WERI-Rb-1 (cell line): ENCODE measurements at regions not wholly inside any gene's neighbourhood (a gene's known extent, or its start where the extent isn't known, plus 50 kb on each side); places are given as distances from the start of the nearest gene placed in this dataset.

ENCODE experiments used
- DNase-seq: peaks from one replicate; pipeline ENCODE4 v3.0.0-alpha.2; 2020
- H3K27ac ChIP-seq: fragments of 250-450 bp; sonication (Bioruptor Pico); 2 replicates; pipeline ENCODE4 v1.5.1; 2020; ENCODE audit warnings: mild to moderate bottlenecking, moderate library complexity
- H3K27me3 ChIP-seq: fragments of 250-450 bp; sonication (Bioruptor Pico); 2 replicates; pipeline ENCODE4 v1.5.1; 2021; ENCODE audit warnings: mild to moderate bottlenecking, low read depth, moderate library complexity; ENCODE audit not compliant: insufficient read depth, severe bottlenecking
- H3K36me3 ChIP-seq: fragments of 250-450 bp; sonication (Bioruptor Pico); 2 replicates; pipeline ENCODE4 v1.5.1; 2020; ENCODE audit warnings: mild to moderate bottlenecking, moderate library complexity
- H3K4me3 ChIP-seq: 2 replicates; pipeline ENCODE4 v1.5.1; 2011; ENCODE audit warnings: low read depth, mild to moderate bottlenecking, control low read depth, low read length
- H3K9me3 ChIP-seq: fragments of 250-450 bp; sonication (Bioruptor Pico); 2 replicates; pipeline ENCODE4 v1.5.1; 2021; ENCODE audit warnings: mild to moderate bottlenecking, moderate library complexity; ENCODE audit not compliant: severe bottlenecking
- CTCF ChIP-seq: IDR thresholded peaks from 2 replicates; pipeline ENCODE4 v1.5.1; 2011; ENCODE audit warnings: low read depth, mild to moderate bottlenecking, control low read depth, inconsistent platforms, low read length

DNA sequence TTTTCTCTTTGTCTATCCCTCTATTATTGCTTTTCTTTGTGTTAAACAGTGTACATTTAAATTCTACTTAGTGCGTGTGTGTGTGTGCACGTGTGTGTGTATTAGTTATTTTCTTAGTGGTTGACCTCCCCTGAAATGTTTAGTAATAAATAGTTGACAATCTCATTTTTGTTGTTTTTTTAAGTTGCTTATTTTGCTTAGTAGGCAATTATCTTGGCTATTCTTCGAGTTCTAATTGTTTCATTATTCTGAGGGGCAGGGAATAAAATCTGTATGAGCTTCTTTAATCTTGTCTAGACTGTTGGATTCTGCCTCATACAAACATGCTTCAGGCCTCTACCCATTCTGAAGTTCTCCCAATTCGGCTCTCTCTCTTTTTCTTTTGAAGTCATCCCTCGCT, 1169.0 kb upstream of the ATXN8OS start:
- TF ChIP-seq CTCF: no peak
- DNase-seq: no peak
- H3K36me3 ChIP-seq: no peaks in the 10 kb centered on the region
- H3K27me3 ChIP-seq: no peaks in the 10 kb centered on the region
- H3K9me3 ChIP-seq: no peaks in the 10 kb centered on the region
- no peak overlapping the region for H3K27ac ChIP-seq
- H3K4me3 ChIP-seq: no peak overlapping the region

GRCh38 chr13:68929075-68929745, 1178.4 kb upstream of the ATXN8OS start:
- Histone ChIP-seq H3K27me3 (no peaks in the 10 kb centered on the region), H3K9me3 (no peaks in the 10 kb centered on the region), H3K4me3 (no peak overlapping the region), H3K36me3 (no peaks in the 10 kb centered on the region), H3K27ac (no peak overlapping the region)
- no peak for DNase-seq
- no peak for TF ChIP-seq CTCF

DNA sequence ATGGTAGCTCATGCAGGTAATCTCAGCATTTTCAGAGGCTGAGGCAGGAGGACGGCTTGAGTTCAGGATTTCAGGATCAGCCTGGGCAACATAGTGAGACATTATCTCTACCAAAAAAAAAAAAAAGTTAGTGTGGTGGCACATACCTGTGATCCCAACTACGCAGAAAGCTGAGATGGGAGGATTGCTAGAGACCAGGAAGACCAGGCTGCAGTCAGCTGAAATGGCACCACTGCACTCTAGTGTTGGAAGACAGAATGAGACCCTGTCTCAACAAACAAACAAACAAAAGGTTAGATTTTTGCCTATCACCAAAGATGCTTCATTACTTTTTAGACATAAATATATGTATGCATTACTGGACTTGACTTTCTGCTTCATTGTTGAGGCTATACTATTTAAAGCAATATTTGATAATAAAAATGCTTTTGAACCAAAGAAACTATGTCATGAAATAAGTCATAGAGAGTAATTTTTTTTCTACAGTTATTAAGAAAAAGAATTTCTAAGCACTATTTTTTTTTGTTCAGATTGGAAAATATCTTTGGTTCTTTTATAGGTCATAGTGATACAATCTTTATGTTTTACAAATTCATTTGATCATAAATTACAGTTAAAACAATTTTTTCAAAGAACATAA, 1180.1 kb upstream of the ATXN8OS start:
- peak; percentile 61 for TF ChIP-seq CTCF
- DNase-seq: peak; percentile 52
- Histone ChIP-seq H3K27ac (no peak overlapping the region), H3K9me3 (no peaks in the 10 kb centered on the region), H3K36me3 (no peaks in the 10 kb centered on the region), H3K4me3 (no peak overlapping the region), H3K27me3 (no peaks in the 10 kb centered on the region)

DNA sequence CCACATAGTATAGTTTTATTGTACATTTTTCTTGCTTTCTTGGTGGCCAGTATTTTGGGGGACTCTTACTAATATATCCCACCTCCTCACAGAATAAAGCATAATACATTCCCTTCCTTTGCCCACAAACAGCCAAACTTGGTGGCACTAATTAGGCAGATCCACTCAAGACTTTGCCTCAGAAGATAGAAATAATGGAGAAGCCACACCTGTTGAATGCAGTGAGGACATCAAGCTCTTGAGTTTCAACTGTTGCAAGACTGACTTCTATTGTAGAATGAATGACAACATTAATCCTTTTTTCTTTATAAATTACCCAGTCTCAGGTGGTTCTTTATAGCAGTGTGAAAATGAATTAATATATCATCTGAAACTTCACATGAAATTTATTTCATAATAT, 1183.6 kb upstream of the ATXN8OS start:
- H3K27me3 ChIP-seq: no peaks in the 10 kb centered on the region
- no peak overlapping the region for H3K27ac ChIP-seq
- H3K9me3 ChIP-seq: no peaks in the 10 kb centered on the region
- no peak for DNase-seq
- H3K36me3 ChIP-seq: no peaks in the 10 kb centered on the region
- no peak overlapping the region for H3K4me3 ChIP-seq
- no peak for TF ChIP-seq CTCF

- DNase-seq: no peak
- H3K4me3 ChIP-seq: no peak overlapping the region
- no peak for TF ChIP-seq CTCF
- H3K36me3 ChIP-seq: no peaks in the 10 kb centered on the region
- no peak overlapping the region for H3K27ac ChIP-seq
- no peaks in the 10 kb centered on the region for H3K27me3 ChIP-seq
- H3K9me3 ChIP-seq: no peaks in the 10 kb centered on the region
Observed at GRCh38 chr13:68908879-68909278, 1198.7 kb upstream of the ATXN8OS start.

DNA sequence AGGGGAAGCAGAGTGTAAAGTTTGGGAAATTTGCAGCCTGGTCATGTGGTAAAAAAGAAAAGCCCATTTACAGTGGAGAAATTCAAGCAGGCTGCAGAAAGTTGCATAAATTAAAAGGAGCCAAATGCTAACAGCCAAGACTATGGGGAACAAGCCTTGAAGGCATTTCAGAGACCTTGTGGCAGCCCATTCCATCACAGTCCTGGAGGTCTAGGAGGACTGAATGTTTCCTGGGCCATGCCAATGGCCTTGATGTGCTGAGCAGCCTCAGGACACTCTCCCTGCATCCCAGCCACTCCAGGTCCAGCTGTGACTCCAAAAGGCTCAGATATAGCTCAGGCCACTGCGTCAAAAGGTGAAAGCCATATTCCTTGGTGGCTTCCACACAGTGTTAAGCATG, 1202.4 kb upstream of the ATXN8OS start:
- no peak overlapping the region for H3K27ac ChIP-seq
- no peak overlapping the region for H3K4me3 ChIP-seq
- H3K36me3 ChIP-seq: no peaks in the 10 kb centered on the region
- no peaks in the 10 kb centered on the region for H3K27me3 ChIP-seq
- no peak for TF ChIP-seq CTCF
- DNase-seq: no peak
- H3K9me3 ChIP-seq: no peaks in the 10 kb centered on the region
